H1 (cell line): ENCODE measurements at regions not wholly inside any gene's neighbourhood (a gene's known extent, or its start where the extent isn't known, plus 50 kb on each side); places are given as distances from the start of the nearest gene placed in this dataset.

Source experiments
- POLR2A ChIP-seq, 2 experiments: IDR thresholded peaks; 1 replicate in 1 of 2; 2 replicates in 1 of 2; pipeline ENCODE4 v1.6.1; 2011; ENCODE audit warnings: low read depth in 2 of 2, low read length in 2 of 2, mild to moderate bottlenecking in 2 of 2; ENCODE audit errors: control extremely low read depth in 1 of 2
- RXRA ChIP-seq: IDR thresholded peaks from 2 replicates; pipeline ENCODE4 v1.6.1; 2011; ENCODE audit warnings: low read depth, mild to moderate bottlenecking, low read length, moderate library complexity; ENCODE audit not compliant: insufficient read depth
- TCF12 ChIP-seq: IDR thresholded peaks from 2 replicates; pipeline ENCODE4 v1.6.1; 2011; ENCODE audit warnings: low read depth, mild to moderate bottlenecking, low read length
- TF ChIP-seq, protein P1 (sequence below): IDR thresholded peaks from 2 replicates; pipeline ENCODE4 v1.6.1; 2012; ENCODE audit warnings: inconsistent platforms

DNA sequence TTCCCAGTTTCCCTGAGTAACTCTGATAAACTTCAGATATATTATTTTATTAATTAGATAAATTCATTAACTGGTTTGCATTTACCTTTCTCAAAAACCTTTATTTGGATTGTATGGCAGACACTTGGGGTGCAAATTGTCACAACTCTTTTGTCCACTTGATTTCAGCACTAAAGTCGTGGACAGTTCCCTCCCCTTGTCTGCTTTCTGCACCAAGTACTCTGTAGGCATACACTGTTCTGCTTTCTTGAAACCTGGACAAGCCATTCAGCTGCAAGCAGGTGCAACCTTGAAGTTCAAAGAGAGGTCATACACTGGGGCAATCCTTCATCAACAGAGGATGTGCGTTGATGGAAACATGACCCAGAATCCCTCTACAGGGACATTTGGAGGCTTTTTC, 162.9 kb downstream of the ARL5B start:
- TF ChIP-seq RXRA (no peak), POLR2A (IDR thresholded peaks at IDR 0.05; ENCODE audit: control extremely low read depth in 1 of 2, low read depth in 2 of 2, low read length in 2 of 2) (no peak), TCF12 (no peak)
- TF ChIP-seq, protein P1, sequence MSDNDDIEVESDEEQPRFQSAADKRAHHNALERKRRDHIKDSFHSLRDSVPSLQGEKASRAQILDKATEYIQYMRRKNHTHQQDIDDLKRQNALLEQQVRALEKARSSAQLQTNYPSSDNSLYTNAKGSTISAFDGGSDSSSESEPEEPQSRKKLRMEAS = no peak
